Suppressor macrophage treated with lipopolysaccharide for 1 hour (primary cell): ENCODE measurements at regions not wholly inside any gene's neighbourhood (a gene's known extent, or its start where the extent isn't known, plus 50 kb on each side); places are given as distances from the start of the nearest gene placed in this dataset.
"Not testable (repeated sequence)": the region's sequence is repeated elsewhere in the genome, so short reads cannot be mapped to it uniquely, and the experiment has no call there.

Experiments
- DNase-seq, 3 donors: peaks; one replicate each; pipeline ENCODE4 v3.0.0-alpha.2; 2020 to 2022

DNA sequence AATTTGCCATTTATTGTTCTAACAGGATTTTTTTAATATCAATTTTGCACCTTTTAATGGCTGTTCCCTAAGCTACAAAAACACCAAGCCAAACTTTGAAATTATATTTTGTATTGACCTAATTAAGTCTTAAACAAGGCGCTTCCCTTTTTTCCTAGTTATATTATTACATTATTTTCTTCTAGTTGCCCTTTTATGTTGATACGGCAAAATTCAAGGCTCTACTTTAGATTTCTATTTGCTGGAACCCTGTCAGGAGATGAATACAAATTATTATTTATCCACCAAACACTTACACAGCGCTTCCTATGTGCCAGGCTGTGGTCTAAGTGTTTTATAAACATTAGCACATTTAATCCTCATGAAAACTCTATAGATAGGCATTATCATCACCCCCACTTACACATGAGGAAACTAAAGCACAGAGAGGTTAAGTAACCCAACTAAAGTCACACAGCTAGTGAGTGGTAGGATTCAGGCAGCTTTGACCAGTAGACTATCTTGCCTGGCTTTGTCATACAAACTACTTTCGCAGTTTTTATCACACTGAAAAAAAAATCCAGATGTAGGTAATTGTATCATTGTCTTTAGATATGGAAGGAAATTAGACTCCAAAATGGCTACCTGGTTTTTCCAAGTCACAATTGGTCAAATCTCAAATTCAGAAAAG lies 456.5 kb downstream of the STK39 start:
- no peak for DNase-seq

DNA sequence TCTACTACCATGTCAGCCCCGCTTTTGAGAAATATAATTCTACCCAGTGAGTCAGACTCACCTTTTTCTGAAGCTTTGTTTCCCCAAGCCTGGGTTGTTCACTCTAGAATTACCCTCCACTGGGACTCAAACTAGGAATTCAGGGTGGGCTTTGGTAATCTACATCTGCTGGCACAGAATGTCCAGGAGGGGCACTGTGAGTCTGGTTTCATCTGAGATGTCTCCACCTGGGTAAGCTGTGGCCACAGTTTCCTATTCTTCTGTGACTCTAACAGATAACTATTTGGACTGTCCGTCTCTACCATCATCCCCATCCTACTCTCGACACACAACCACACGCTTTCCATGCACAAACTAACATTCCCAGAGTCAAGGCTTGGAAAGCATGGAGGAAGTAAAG lies 457.2 kb downstream of the STK39 start:
- DNase-seq = no peak

DNA sequence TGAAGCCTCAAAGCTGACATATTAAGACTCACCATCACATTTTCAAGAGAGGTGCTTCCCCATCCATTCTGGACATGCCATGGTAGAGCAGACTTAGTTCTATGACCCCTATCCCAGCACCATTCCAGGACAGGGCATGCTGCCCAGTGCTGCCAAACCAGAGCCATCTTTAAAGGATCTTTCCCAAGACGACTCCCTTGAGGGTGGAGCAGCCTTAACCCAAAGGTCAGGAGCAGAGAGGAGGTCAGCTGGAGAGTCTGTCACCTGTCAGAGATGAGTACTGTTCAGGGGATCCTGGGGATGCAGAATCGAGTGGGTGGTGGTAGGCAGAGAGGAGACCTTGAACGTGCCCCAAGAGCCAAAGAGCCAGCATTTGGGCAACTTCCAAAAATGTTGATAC lies 459.8 kb downstream of the STK39 start:
- DNase-seq = no peak

- no peak for DNase-seq
Measured at GRCh38 chr2:167787021-167787420, 460.4 kb downstream of the STK39 start.

GRCh38 chr2:167785606-167786216 lies 461.7 kb downstream of the STK39 start:
- no peak for DNase-seq

- DNase-seq = no peak
Measured at GRCh38 chr2:167784084-167784425, 463.3 kb downstream of the STK39 start.

DNA sequence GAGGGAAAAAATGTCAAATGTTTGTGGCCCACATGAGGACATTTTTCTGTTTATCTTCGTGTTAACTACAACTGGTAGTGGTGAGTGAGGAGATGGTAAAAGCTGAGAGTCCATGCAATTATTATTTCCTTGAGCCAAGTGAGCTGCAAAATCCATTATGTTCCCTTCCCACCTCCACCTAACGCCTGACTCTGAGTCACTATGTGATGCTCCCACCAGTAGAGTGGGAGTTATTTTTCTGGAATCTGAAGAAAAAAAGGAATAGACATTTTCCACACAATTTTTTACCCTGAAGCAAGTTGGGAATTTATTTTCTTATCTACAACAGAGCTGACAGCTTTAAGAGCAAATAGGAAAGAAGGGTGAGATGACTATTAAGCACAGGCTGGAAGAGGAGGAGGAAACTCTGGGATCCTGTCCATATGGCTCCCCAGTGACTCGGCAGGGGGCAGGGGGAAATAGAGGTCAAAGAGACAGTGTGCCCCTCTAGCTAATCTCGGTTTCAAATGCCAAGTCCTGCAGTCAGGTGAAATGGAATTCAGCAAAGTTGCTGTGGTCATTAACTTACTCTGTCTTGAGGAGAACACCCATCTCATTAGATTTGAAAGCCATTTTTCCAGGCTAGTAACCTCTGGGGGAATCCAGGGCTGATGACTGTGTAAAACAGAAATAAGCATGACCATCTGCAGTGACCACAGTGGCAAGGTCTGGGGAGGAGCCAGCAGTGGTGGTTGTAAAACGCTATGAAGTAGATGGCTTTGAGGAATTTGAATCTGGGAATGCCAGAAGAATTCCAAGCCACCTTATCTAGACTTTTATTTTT lies 463.9 kb downstream of the STK39 start:
- no peak for DNase-seq

- not testable (repeated sequence) for DNase-seq
Measured at GRCh38 chr2:167781629-167782028, 465.8 kb downstream of the STK39 start.

DNA sequence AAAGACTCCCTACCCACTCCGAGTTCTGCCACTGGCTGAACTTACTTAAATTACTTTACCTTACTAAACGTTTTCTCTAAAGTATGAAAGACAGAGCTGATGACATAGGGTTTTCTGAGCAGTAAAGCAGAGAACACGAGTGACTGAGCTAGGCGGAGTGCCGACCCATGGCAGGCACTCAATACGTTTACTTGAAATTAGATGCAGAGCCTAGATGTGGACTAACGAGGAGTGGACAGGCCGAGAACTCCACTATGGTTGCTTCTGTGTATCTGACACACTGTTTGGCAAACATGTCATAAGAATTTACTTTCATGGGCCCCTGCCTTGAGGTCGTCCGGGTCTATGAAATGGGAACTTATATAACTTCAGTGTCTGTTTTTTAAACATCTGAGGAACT lies 471.0 kb downstream of the STK39 start:
- DNase-seq = no peak

DNA sequence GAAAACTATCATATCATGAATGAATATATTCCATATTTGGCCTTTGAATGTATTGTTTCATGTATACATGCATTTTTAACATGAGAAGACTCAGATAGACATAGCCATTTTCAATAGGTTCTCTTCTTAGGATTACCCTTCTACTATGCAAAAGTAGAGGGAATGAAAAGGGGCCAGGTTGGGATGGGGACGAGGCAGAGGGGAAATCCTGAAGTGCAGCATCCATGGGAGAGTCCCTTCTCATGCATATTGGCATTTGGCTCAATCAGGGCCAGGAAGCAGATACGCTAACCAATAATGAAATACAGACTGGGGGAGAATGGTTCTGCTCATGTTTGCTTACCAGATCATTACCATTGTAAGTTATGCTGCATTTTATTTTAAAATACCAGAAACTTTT lies 475.8 kb downstream of the STK39 start:
- DNase-seq = no peak

- DNase-seq = no peak
Measured at GRCh38 chr2:167769020-167769419, 478.4 kb downstream of the STK39 start.

DNA sequence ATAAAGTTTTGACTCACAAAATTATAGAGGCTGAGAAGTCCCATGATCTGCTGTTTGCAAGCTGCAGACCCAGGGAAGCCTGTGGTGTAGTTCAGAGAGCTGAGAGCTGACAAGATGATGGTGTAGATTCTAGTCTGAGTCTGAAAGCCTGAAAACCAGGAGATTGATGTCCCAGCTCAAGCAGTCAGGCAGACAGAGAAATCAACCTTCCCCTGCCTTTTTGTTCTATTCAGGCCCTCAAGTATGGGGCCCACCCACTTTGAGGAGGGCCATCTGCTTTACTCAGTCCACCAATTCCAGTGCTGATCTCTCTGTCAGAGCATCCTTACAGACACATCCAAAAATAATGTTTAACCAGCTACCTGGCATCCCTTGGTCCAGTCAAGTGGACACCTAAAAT lies 479.6 kb downstream of the STK39 start:
- DNase-seq = no peak

GRCh38 chr2:167764772-167765341 lies 482.5 kb downstream of the STK39 start:
- no peak for DNase-seq

DNA sequence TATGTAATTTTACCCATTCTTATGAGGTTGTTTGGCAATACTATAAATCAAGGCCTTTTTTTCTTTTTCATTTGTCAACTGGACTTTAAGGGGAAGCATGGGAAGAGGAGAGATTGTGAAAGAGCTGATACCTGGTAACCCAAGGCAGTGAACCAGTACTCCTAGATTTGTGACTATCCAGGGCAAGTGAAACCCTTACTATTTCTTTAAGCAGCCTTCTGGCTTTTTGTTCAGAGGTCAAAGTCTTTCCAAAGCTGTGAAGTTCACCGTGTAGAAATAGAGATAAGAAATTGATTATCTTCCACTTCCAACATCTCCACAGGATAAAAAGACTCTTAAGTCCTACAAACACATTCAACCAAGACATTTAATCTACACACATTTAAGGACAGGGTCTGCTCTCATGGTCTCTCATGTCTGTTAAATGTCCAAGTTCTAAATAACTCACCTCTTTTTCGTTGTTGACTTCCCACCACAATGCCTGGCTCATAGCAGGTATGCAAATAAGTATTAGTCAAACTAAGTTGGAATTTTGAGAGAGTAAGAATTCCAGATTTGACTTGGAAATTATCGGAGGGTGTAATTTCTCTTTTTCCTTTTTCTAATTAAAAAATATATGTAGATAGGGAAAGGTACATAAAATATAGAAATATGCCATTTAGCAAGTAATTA lies 485.8 kb downstream of the STK39 start:
- DNase-seq = no peak

- DNase-seq = no peak
Measured at GRCh38 chr2:167759531-167759930, 487.9 kb downstream of the STK39 start.

DNA sequence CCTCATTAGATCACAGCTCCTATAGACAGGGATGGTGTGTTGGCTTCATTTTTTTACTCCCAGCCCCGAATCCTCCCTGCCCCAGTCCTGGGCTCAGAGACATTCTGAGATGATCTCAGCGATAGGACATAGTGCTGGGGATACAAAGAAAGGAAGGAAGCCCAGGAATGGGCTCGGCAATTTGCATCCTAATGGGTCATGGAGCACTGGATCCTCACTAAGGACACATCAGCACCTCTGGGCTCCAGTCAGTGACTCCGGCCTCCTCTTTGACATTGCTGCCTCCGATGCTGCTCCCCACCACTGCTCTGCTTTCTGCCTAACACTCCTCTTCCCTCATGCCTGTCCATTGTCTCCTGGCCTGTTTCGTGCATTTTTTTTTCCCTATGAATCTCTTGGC lies 489.1 kb downstream of the STK39 start:
- DNase-seq = no peak

GRCh38 chr2:167756446-167756845 lies 490.9 kb downstream of the STK39 start:
- no peak for DNase-seq

GRCh38 chr2:167753142-167753541 lies 494.3 kb downstream of the STK39 start:
- DNase-seq = no peak

DNA sequence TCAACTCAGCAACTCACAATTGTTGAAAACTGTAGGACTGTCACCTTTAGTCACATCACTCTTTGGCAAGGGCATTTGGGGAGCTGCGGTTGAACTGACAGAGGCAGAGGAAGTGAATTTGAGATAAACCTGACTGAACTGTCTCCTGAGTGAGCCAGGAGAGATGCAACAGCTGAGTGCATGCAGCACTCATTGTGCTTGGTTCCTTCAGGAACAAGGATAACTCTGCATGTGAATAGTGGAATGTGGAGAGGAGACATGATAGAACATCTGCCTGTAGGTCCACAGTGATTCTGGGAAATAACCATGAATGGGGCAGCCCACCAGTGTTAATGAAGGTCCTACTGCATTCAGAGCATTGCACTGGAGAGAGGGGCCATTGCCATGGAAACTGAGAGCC lies 494.7 kb downstream of the STK39 start:
- no peak for DNase-seq

- DNase-seq = no peak
Measured at GRCh38 chr2:167750675-167751074, 496.7 kb downstream of the STK39 start.

DNA sequence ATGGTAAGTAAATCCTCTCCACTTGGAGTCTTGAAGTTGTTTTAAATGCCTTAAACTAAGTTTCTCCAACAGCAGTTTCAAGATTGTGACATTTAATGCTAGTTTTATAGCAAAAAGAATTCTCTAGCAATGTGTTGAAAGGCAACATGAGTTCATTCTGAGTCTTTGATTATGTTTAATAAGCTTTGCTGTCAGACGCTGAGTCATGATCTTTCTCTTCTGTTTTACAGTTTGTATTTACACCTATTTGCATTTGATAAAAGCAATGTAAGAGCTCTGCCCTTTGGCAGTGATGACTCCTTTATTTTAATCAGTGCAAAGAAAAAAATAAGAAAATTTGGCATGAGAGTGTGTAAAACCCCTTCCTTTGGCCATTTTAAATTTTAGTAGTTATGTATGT lies 497.7 kb downstream of the STK39 start:
- no peak for DNase-seq

- DNase-seq = peak; percentile 3 to 35 (median 32)
Measured at GRCh38 chr2:167749016-167749415, 498.4 kb downstream of the STK39 start.

DNA sequence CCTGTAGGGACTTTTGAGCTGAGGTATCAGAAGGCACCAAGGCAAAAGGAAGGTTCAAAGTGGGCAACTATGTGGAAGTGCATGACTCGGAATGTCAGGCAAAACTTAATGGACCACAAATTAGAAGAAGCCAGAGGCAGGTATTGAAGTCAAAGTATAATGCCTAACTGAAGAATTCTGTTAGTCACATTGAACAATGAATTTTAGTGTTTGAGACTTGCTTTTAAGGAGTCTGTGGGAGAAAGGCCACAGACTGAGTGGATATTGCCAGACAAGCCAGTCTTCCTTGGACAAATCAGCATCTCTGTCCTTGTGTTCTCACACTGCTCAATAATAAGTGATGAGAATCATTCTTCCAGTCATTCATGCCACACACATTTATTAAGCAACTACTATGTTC lies 498.9 kb downstream of the STK39 start:
- no peak for DNase-seq
